SU-DHL-6 (cell line): ENCODE measurements at regions not wholly inside any gene's neighbourhood (a gene's known extent, or its start where the extent isn't known, plus 50 kb on each side); places are given as distances from the start of the nearest gene placed in this dataset.

Source experiments
- CTCF ChIP-seq: fragments of 200-600 bp; sonication (generic); IDR thresholded peaks from one replicate; pipeline ENCODE4 v1.5.1; 2017; ENCODE audit warnings: antibody characterized with exemption, mild to moderate bottlenecking, low read length, moderate library complexity; ENCODE audit not compliant: insufficient read depth, poor library complexity, severe bottlenecking
- EZH2phosphoT487 ChIP-seq: fragments of 200-600 bp; sonication (generic), shearing (Covaris generic); conservative IDR thresholded peaks from 2 replicates; pipeline ENCODE4 v1.6.1; 2018; ENCODE audit warnings: mild to moderate bottlenecking, antibody characterized with exemption, low read length, moderate library complexity, mixed read lengths

GRCh38 chr2:221309892-221310583, 262.1 kb downstream of the EPHA4 start:
- TF ChIP-seq CTCF (no peak), EZH2phosphoT487 (no peak)
